Activated T-helper 1 cell treated with anti-CD3 and anti-CD28 coated beads, Interleukin-12 subunit alpha, Interleukin-12 subunit beta, Interleukin-2, Interleukin-4 antibody, amounts not matched to agents 30 ng/mL and 10 ng/mL and 1 ng/mL, durations not matched to agents 14 hours and 24 hours and 36 hours (primary cell): ENCODE measurements at regions not wholly inside any gene's neighbourhood (a gene's known extent, or its start where the extent isn't known, plus 50 kb on each side); places are given as distances from the start of the nearest gene placed in this dataset.

Experiments
- DNase-seq: peaks from one replicate; pipeline ENCODE4 v3.0.0; 2021; ENCODE audit warnings: low spot score
- H3K27ac Mint-ChIP-seq: one replicate; pipeline ENCODE4 v1.8.0; 2021; ENCODE audit warnings: mild to moderate bottlenecking, mixed read lengths
- H3K27me3 Mint-ChIP-seq: one replicate; pipeline ENCODE4 v1.8.0; 2022; ENCODE audit warnings: mild to moderate bottlenecking, moderate library complexity, mixed read lengths; ENCODE audit not compliant: insufficient read depth
- H3K36me3 Mint-ChIP-seq: one replicate; pipeline ENCODE4 v1.8.0; 2021; ENCODE audit warnings: low read depth, mixed read lengths
- H3K4me1 Mint-ChIP-seq: one replicate; pipeline ENCODE4 v1.8.0; 2021; ENCODE audit warnings: low read depth, mixed read lengths
- H3K4me3 Mint-ChIP-seq: one replicate; pipeline ENCODE4 v1.8.0; 2021; ENCODE audit warnings: mild to moderate bottlenecking, moderate library complexity, mixed read lengths
- H3K9me3 Mint-ChIP-seq: one replicate; pipeline ENCODE4 v1.8.0; 2021; ENCODE audit warnings: mixed read lengths
- intact Hi-C: fragments of 100-400 bp; cut with micrococcal nuclease; formaldehyde crosslinking; loops from one replicate; pipeline ENCODE4 v1.15.1; 2024

GRCh38 chr5:27963050-27963783 lies 924.8 kb upstream of the CDH9 start:
- intact Hi-C loops: no loop called here
- H3K4me1 Mint-ChIP-seq: no peaks in the 10 kb centered on the region
- no peak overlapping the region for H3K4me3 Mint-ChIP-seq
- no peaks in the 10 kb centered on the region for H3K27me3 Mint-ChIP-seq
- no peaks in the 10 kb centered on the region for H3K36me3 Mint-ChIP-seq
- no peak overlapping the region for H3K27ac Mint-ChIP-seq
- no peak for DNase-seq
- peaks cover 52% of the 10 kb centered on the region for H3K9me3 Mint-ChIP-seq

GRCh38 chr5:27962198-27962597 lies 923.8 kb upstream of the CDH9 start:
- Mint-ChIP-seq H3K9me3 (peaks cover 53% of the 10 kb centered on the region), H3K27me3 (no peaks in the 10 kb centered on the region)
- intact Hi-C loops: no loop called here

GRCh38 chr5:27947088-27947487 lies 908.7 kb upstream of the CDH9 start:
- intact Hi-C loops: no loop called here
- H3K4me1 Mint-ChIP-seq: no peaks in the 10 kb centered on the region
- H3K27me3 Mint-ChIP-seq: no peaks in the 10 kb centered on the region
- H3K36me3 Mint-ChIP-seq: no peaks in the 10 kb centered on the region
- H3K27ac Mint-ChIP-seq: no peak overlapping the region
- no peak overlapping the region for H3K4me3 Mint-ChIP-seq
- peaks cover 23% of the 10 kb centered on the region for H3K9me3 Mint-ChIP-seq
- no peak for DNase-seq

More at GRCh38 chr5:27962198-27962597, 923.8 kb upstream of the CDH9 start:
- Mint-ChIP-seq H3K4me1 (no peaks in the 10 kb centered on the region), H3K36me3 (no peaks in the 10 kb centered on the region), H3K27ac (no peak overlapping the region), H3K4me3 (no peak overlapping the region)
- DNase-seq: no peak

- Mint-ChIP-seq H3K9me3 (peaks cover 29% of the 10 kb centered on the region), H3K4me1 (no peaks in the 10 kb centered on the region), H3K36me3 (no peaks in the 10 kb centered on the region), H3K4me3 (no peak overlapping the region), H3K27me3 (no peaks in the 10 kb centered on the region), H3K27ac (no peak overlapping the region)
- intact Hi-C loops: no loop called here
- DNase-seq: no peak
These were observed 906.1 kb upstream of the CDH9 start for GRCh38 chr5:27944471-27944870.

GRCh38 chr5:27938989-27939388 lies 900.6 kb upstream of the CDH9 start:
- no peak overlapping the region for H3K27ac Mint-ChIP-seq
- H3K9me3 Mint-ChIP-seq: peaks cover 26% of the 10 kb centered on the region

GRCh38 chr5:27928060-27928459 lies 889.7 kb upstream of the CDH9 start:
- Mint-ChIP-seq H3K4me3 (no peak overlapping the region), H3K36me3 (no peaks in the 10 kb centered on the region), H3K27me3 (no peaks in the 10 kb centered on the region), H3K4me1 (no peaks in the 10 kb centered on the region), H3K27ac (no peak overlapping the region), H3K9me3 (peaks cover 15% of the 10 kb centered on the region)
- DNase-seq: no peak
- intact Hi-C loops: no loop called here

More at GRCh38 chr5:27938989-27939388, 900.6 kb upstream of the CDH9 start:
- no peaks in the 10 kb centered on the region for H3K4me1 Mint-ChIP-seq
- no peak for DNase-seq
- H3K27me3 Mint-ChIP-seq: no peaks in the 10 kb centered on the region
- intact Hi-C loops: no loop called here
- H3K36me3 Mint-ChIP-seq: no peaks in the 10 kb centered on the region
- no peak overlapping the region for H3K4me3 Mint-ChIP-seq

GRCh38 chr5:27911216-27911615 lies 872.8 kb upstream of the CDH9 start:
- intact Hi-C loops: no loop called here
- H3K27ac Mint-ChIP-seq: no peak overlapping the region

GRCh38 chr5:27908341-27908740 lies 870.0 kb upstream of the CDH9 start:
- H3K4me3 Mint-ChIP-seq: no peak overlapping the region
- H3K36me3 Mint-ChIP-seq: no peaks in the 10 kb centered on the region
- no peak overlapping the region for H3K27ac Mint-ChIP-seq
- intact Hi-C loops: no loop called here
- H3K4me1 Mint-ChIP-seq: no peaks in the 10 kb centered on the region
- DNase-seq: no peak
- peaks cover 23% of the 10 kb centered on the region for H3K9me3 Mint-ChIP-seq
- no peaks in the 10 kb centered on the region for H3K27me3 Mint-ChIP-seq

More at GRCh38 chr5:27911216-27911615, 872.8 kb upstream of the CDH9 start:
- Mint-ChIP-seq H3K36me3 (no peaks in the 10 kb centered on the region), H3K27me3 (no peaks in the 10 kb centered on the region), H3K9me3 (peaks cover 22% of the 10 kb centered on the region), H3K4me3 (no peak overlapping the region), H3K4me1 (no peaks in the 10 kb centered on the region)
- no peak for DNase-seq

GRCh38 chr5:27906931-27907601 lies 868.7 kb upstream of the CDH9 start:
- H3K4me1 Mint-ChIP-seq: no peaks in the 10 kb centered on the region

GRCh38 chr5:27906481-27906880 lies 868.1 kb upstream of the CDH9 start:
- Mint-ChIP-seq H3K4me3 (no peak overlapping the region), H3K27me3 (no peaks in the 10 kb centered on the region), H3K9me3 (peaks cover 23% of the 10 kb centered on the region), H3K36me3 (no peaks in the 10 kb centered on the region), H3K4me1 (no peaks in the 10 kb centered on the region), H3K27ac (no peak overlapping the region)
- DNase-seq: no peak
- intact Hi-C loops: no loop called here

More at GRCh38 chr5:27906931-27907601, 868.7 kb upstream of the CDH9 start:
- no peaks in the 10 kb centered on the region for H3K27me3 Mint-ChIP-seq
- no peak overlapping the region for H3K4me3 Mint-ChIP-seq
- no peaks in the 10 kb centered on the region for H3K36me3 Mint-ChIP-seq
- no peak for DNase-seq
- H3K9me3 Mint-ChIP-seq: peaks cover 23% of the 10 kb centered on the region
- intact Hi-C loops: no loop called here
- no peak overlapping the region for H3K27ac Mint-ChIP-seq

- Mint-ChIP-seq H3K9me3 (peaks cover 25% of the 10 kb centered on the region), H3K27me3 (no peaks in the 10 kb centered on the region), H3K36me3 (no peaks in the 10 kb centered on the region), H3K27ac (no peak overlapping the region), H3K4me1 (no peaks in the 10 kb centered on the region), H3K4me3 (no peak overlapping the region)
- intact Hi-C loops: no loop called here
- no peak for DNase-seq
These were observed 862.4 kb upstream of the CDH9 start for GRCh38 chr5:27900761-27901160.

GRCh38 chr5:27876071-27876470 lies 837.7 kb upstream of the CDH9 start:
- H3K9me3 Mint-ChIP-seq: peaks cover 17% of the 10 kb centered on the region
- H3K4me1 Mint-ChIP-seq: no peaks in the 10 kb centered on the region
- no peak for DNase-seq
- no peaks in the 10 kb centered on the region for H3K27me3 Mint-ChIP-seq
- intact Hi-C loops: no loop called here
- no peaks in the 10 kb centered on the region for H3K36me3 Mint-ChIP-seq
- no peak overlapping the region for H3K4me3 Mint-ChIP-seq
- no peak overlapping the region for H3K27ac Mint-ChIP-seq

- H3K27me3 Mint-ChIP-seq: no peaks in the 10 kb centered on the region
- no peaks in the 10 kb centered on the region for H3K4me1 Mint-ChIP-seq
- no peak for DNase-seq
- peaks cover 14% of the 10 kb centered on the region for H3K9me3 Mint-ChIP-seq
- H3K36me3 Mint-ChIP-seq: no peaks in the 10 kb centered on the region
- intact Hi-C loops: no loop called here
- H3K4me3 Mint-ChIP-seq: no peak overlapping the region
- H3K27ac Mint-ChIP-seq: no peak overlapping the region
These were observed 836.8 kb upstream of the CDH9 start for GRCh38 chr5:27875148-27875547.
